B cell (primary cell): ENCODE measurements at regions not wholly inside any gene's neighbourhood (a gene's known extent, or its start where the extent isn't known, plus 50 kb on each side); places are given as distances from the start of the nearest gene placed in this dataset.

Source experiments
- ATAC-seq: fragments of 200-7000 bp; cut with Tn5 transposase; one replicate; pipeline ENCODE4 v1.10.0; 2021; ENCODE audit warnings: low read depth, mild to moderate bottlenecking, moderate number of reproducible peaks, moderate library complexity
- CTCF ChIA-PET: fragments of 350-600 bp; sonication (Branson Sonifier 250); formaldehyde crosslinking; loops from one replicate; lab custom pipeline; 2021; ENCODE audit warnings: antibody characterized with exemption, inconsistent platforms; lab: Charles Lee
- POLR2A ChIA-PET: fragments of 350-600 bp; sonication (Branson Sonifier 250); formaldehyde crosslinking; loops from one replicate; lab custom pipeline; 2021; ENCODE audit warnings: antibody characterized with exemption; lab: Charles Lee
- DNase-seq: peaks from one replicate; pipeline ENCODE4 v3.0.0; 2013
- H2AFZ ChIP-seq: 2 replicates; pipeline ENCODE4 v1.6.1; 2012; ENCODE audit warnings: mild to moderate bottlenecking, low read depth, low read length; ENCODE audit not compliant: insufficient read depth, poor library complexity, severe bottlenecking
- H3K27ac ChIP-seq, 2 donors: 1 replicate in 1 of 2; 2 replicates in 1 of 2; pipeline ENCODE4 v1.5.1; 2012 to 2013; ENCODE audit warnings: low read length in 2 of 2, mild to moderate bottlenecking in 2 of 2, moderate library complexity in 1 of 2
- H3K27me3 ChIP-seq, 4 experiments: fragments of 200-600 bp in 1 of 4; sonication (generic) in 1 of 4; replicated peaks in 1 of 4; 1 replicate in 2 of 4; 2 replicates in 2 of 4; pipeline versions ENCODE4 v1.6.1 to v1.7.0; 2013 to 2016; ENCODE audit warnings: low read length in 3 of 4, mild to moderate bottlenecking in 2 of 4, mixed read lengths in 1 of 4, moderate library complexity in 1 of 4; ENCODE audit not compliant: insufficient read depth in 4 of 4, control insufficient read depth in 3 of 4; ENCODE audit errors: control extremely low read depth in 1 of 4
- H3K36me3 ChIP-seq, 2 experiments: replicated peaks in 1 of 2; 1 replicate in 1 of 2; 2 replicates in 1 of 2; pipeline versions ENCODE4 v1.6.1 to v1.7.1; 2013; ENCODE audit warnings: low read length in 1 of 2; ENCODE audit not compliant: insufficient read depth in 2 of 2, control insufficient read depth in 1 of 2; ENCODE audit errors: control extremely low read depth in 1 of 2, extremely low read depth in 1 of 2
- H3K4me1 ChIP-seq, 2 donors: fragments of 200-600 bp in 1 of 2; sonication (generic) in 1 of 2; 1 replicate in 1 of 2; 2 replicates in 1 of 2; pipeline versions ENCODE4 v1.5.1 to v1.6.1; 2013 to 2017; ENCODE audit warnings: low read length in 2 of 2; ENCODE audit not compliant: control insufficient read depth in 2 of 2, insufficient read depth in 2 of 2
- H3K4me2 ChIP-seq: replicated peaks from 2 replicates; pipeline ENCODE3; 2012; ENCODE audit warnings: mild to moderate bottlenecking, low read depth, low read length; ENCODE audit not compliant: poor library complexity, severe bottlenecking
- H3K4me3 ChIP-seq, 5 experiments: fragments of 200-600 bp in 1 of 5; sonication (generic) in 1 of 5; 1 replicate in 3 of 5; 2 replicates in 2 of 5; pipeline versions ENCODE4 v1.5.1 to v1.7.0; 2011 to 2016; ENCODE audit warnings: low read length in 4 of 5, mild to moderate bottlenecking in 4 of 5, low read depth in 2 of 5, control low read depth in 1 of 5, moderate library complexity in 1 of 5; ENCODE audit not compliant: insufficient read depth in 1 of 5; ENCODE audit errors: control extremely low read depth in 1 of 5, extremely low read depth in 1 of 5
- H3K79me2 ChIP-seq: fragments of 200-600 bp; sonication (generic); one replicate; pipeline ENCODE4 v1.6.0; 2016; ENCODE audit warnings: low read length; ENCODE audit not compliant: control insufficient read depth, insufficient read depth
- H3K9ac ChIP-seq: fragments of 200-600 bp; sonication (generic); 2 replicates; pipeline ENCODE4 v1.6.1; 2017; ENCODE audit warnings: mild to moderate bottlenecking, low read length, moderate library complexity
- H3K9me3 ChIP-seq, 3 donors: one replicate each; pipeline versions ENCODE4 v1.6.1 to v1.7.1; 2013; ENCODE audit warnings: low read length in 2 of 3; ENCODE audit not compliant: control insufficient read depth in 2 of 3, insufficient read depth in 1 of 3; ENCODE audit errors: control extremely low read depth in 1 of 3
- H4K20me1 ChIP-seq: 2 replicates; pipeline ENCODE4 v1.6.0; 2012; ENCODE audit warnings: mild to moderate bottlenecking, low read length; ENCODE audit not compliant: insufficient read depth, control insufficient read depth, poor library complexity, severe bottlenecking
- H3K27ac Mint-ChIP-seq: one replicate; pipeline ENCODE4 v1.8.0; 2021; ENCODE audit warnings: mixed read lengths
- H3K27me3 Mint-ChIP-seq: one replicate; pipeline ENCODE4 v1.8.0; 2021; ENCODE audit warnings: mixed read lengths
- H3K4me1 Mint-ChIP-seq: one replicate; pipeline ENCODE4 v1.8.0; 2021; ENCODE audit warnings: mixed read lengths
- H3K4me3 Mint-ChIP-seq: one replicate; pipeline ENCODE4 v1.8.0; 2021; ENCODE audit warnings: mixed read lengths
- H3K9me3 Mint-ChIP-seq: one replicate; pipeline ENCODE4 v1.8.0; 2022; ENCODE audit warnings: mixed read lengths; ENCODE audit not compliant: insufficient read depth
- EZH2 ChIP-seq: IDR thresholded peaks from 2 replicates; pipeline ENCODE4 v1.6.1; 2012; ENCODE audit warnings: borderline replicate concordance, low read depth, mild to moderate bottlenecking, moderate library complexity, low read length; ENCODE audit not compliant: insufficient read depth, poor library complexity, severe bottlenecking
- WGBS: methylation state at CpG from one replicate; pipeline ENCODE4 v1.1.5; 2013; ENCODE audit warnings: missing lambda C conversion rate; ENCODE audit not compliant: insufficient coverage; 5-methylcytosine and 5-hydroxymethylcytosine counted together
- intact Hi-C: fragments of 100-400 bp; cut with micrococcal nuclease; formaldehyde crosslinking; loops from one replicate; pipeline ENCODE4 v1.10.0; 2022
- TF ChIP-seq, protein P1 (sequence below): fragments of 200-600 bp; IDR thresholded peaks from one replicate; pipeline ENCODE4 v1.8.0; 2022; ENCODE audit warnings: antibody characterized with exemption, mild to moderate bottlenecking

DNA sequence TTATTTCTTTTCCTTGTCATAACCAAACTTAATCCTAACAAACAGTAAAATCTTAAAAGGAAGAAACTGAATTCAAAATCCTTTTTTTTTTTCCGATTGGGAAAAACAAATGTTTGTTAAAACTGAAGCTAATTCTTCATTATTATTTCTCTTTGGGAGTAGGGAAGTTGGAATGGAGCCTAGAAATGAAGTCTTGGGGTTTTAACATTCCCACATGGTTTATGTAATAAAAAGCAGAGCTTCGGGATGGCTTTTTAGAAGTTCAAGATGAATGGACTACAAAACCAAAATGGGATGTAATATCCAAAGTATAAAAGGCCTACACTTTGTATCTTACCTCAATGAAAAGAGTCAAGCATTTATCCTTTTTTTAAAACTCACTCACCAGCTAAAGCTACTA is 189.0 kb upstream of the TMC3 start:
- Mint-ChIP-seq H3K27ac (no peak overlapping the region), H3K4me1 (no peaks in the 10 kb centered on the region), H3K27me3 (peaks cover 6% of the 10 kb centered on the region), H3K9me3 (no peaks in the 10 kb centered on the region), H3K4me3 (no peak overlapping the region)
- POLR2A ChIA-PET: no interaction called here
- Histone ChIP-seq H3K4me1 (no peaks in the 10 kb centered on the region), H3K9ac (no peak overlapping the region), H3K4me2 (no peak overlapping the region), H3K9me3 (peaks cover 0 to 3% (median 0%) of the 10 kb centered on the region in 3 donors), H3K4me3 (no peak overlapping the region), H3K27me3 (no peaks in the 10 kb centered on the region), H2AFZ (no peak overlapping the region), H3K27ac (no peak overlapping the region), H3K79me2 (no peaks in the 10 kb centered on the region), H4K20me1 (no peaks in the 10 kb centered on the region), H3K36me3 (no peaks in the 10 kb centered on the region)
- ATAC-seq (no peak), DNase-seq (no peak)
- intact Hi-C loops: no loop called here
- TF ChIP-seq, protein P1, sequence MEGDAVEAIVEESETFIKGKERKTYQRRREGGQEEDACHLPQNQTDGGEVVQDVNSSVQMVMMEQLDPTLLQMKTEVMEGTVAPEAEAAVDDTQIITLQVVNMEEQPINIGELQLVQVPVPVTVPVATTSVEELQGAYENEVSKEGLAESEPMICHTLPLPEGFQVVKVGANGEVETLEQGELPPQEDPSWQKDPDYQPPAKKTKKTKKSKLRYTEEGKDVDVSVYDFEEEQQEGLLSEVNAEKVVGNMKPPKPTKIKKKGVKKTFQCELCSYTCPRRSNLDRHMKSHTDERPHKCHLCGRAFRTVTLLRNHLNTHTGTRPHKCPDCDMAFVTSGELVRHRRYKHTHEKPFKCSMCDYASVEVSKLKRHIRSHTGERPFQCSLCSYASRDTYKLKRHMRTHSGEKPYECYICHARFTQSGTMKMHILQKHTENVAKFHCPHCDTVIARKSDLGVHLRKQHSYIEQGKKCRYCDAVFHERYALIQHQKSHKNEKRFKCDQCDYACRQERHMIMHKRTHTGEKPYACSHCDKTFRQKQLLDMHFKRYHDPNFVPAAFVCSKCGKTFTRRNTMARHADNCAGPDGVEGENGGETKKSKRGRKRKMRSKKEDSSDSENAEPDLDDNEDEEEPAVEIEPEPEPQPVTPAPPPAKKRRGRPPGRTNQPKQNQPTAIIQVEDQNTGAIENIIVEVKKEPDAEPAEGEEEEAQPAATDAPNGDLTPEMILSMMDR: no peak
- TF ChIP-seq EZH2: no peak
- CTCF ChIA-PET: no interaction called here
- no CpG with 5 or more reads among the region's 2 CpGs for WGBS

DNA sequence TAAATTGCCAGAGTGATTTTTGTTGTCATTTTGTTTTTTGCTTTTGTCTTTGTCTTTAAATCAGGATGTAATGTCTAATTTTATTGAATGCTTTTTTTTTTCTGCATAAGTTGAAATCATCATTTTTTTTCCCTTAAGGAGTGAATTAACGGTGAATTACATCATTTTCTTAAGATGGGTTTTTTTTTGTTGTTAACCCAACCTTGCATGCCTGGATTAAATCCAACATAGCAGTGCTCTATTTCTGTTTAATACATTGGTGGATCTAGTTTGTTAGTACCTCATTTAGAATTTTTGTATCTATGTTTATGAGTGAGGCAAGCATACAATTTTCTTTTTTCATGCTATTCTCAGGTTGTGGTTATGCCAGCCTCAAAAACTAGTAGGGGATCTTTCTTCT is 186.4 kb upstream of the TMC3 start:
- DNase-seq (no peak), ATAC-seq (no peak)
- no peaks in the 10 kb centered on the region for H3K4me1 Mint-ChIP-seq
- H3K9me3 Mint-ChIP-seq: no peaks in the 10 kb centered on the region
- POLR2A ChIA-PET: no interaction called here
- no peaks in the 10 kb centered on the region for H3K4me1 ChIP-seq
- WGBS: no CpG with 5 or more reads among the region's 1 CpG
- H3K9me3 ChIP-seq: peaks cover 0 to 3% (median 0%) of the 10 kb centered on the region in 3 donors
- H3K4me3 ChIP-seq: no peak overlapping the region
- CTCF ChIA-PET: no interaction called here
- H3K27me3 Mint-ChIP-seq: peaks cover 7% of the 10 kb centered on the region
- no peaks in the 10 kb centered on the region for H3K36me3 ChIP-seq
- TF ChIP-seq, protein P1: no peak
- TF ChIP-seq EZH2: no peak
- H3K9ac ChIP-seq: no peak overlapping the region
- H3K4me2 ChIP-seq: no peak overlapping the region
- H3K27ac ChIP-seq: no peak overlapping the region
- H3K27ac Mint-ChIP-seq: no peak overlapping the region
- intact Hi-C loops: no loop called here
- no peaks in the 10 kb centered on the region for H3K79me2 ChIP-seq
- H3K4me3 Mint-ChIP-seq: no peak overlapping the region
- no peak overlapping the region for H2AFZ ChIP-seq
- no peaks in the 10 kb centered on the region for H4K20me1 ChIP-seq
- no peaks in the 10 kb centered on the region for H3K27me3 ChIP-seq
